Effector CD4-positive, alpha-beta T cell (primary cell): ENCODE measurements at regions not wholly inside any gene's neighbourhood (a gene's known extent, or its start where the extent isn't known, plus 50 kb on each side); places are given as distances from the start of the nearest gene placed in this dataset.
"Not testable (repeated sequence)": the region's sequence is repeated elsewhere in the genome, so short reads cannot be mapped to it uniquely, and the experiment has no call there.

Experiments used
- DNase-seq: peaks from one replicate; pipeline ENCODE4 v3.0.0-alpha.2; 2020

DNA sequence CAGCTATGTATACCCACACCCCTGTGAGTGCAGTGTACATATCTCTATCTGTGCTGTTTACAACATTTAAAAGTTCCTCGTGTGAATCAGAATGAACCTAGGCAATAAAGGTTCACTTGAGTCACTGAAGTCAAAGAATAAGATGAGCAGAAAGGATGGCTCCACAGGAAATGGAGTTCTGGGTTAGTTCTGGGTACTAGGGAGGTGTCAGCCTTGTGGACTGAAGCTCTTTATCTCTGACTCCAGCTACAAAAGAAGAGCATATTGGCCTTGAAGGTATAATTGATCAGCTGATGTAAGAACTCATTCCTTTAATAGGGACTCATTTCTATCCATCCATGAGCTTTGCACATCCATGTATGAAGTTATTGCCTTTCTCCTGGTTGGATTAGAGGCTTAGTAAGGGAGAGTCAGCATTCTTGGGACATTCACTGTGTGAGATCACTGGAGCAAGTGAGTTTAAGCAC, 73.9 kb upstream of the BACH2 start:
- DNase-seq = no peak

DNA sequence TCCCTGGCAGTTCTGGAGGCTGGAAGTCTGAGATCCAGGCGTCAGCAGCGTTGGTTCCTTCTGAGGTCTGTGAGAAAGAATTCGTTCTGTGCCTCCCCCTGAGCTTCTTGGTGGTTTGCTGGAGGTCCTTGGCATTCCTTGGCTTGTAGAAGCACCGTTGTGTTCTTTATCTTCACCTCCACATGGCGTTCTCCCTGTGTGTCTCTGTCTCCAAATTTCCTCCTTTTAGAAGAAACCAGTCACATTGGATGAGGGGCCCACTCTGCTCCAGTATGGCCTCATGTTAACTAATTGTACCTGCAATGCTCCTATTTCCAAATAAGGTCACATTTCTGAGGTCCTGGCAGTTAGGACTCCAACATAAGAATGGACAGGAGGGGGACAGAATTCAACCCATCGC, 73.0 kb upstream of the BACH2 start:
- DNase-seq = no peak

DNA sequence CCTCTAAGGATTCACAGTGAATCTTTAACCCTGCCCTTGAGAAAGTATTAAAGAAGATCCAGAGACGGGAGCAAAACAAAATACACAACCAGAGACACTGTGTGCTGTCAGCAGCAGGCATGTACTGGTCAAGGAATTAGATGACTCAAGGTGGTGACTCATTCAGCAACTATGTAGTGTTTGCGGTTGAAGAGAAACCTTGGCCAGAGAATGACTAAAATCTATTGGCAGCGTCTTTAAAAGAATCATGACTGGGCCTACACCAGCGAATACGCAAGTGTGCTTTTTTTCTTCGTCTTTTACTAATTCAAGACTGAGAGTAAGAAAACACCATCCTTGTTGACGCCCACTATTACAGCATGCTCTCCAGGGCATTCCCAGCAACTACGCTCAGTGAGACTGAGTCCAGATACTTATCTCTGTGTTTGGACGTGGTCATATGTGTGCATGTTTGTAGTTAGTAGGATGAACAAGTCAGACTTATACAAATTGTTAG, 72.4 kb upstream of the BACH2 start:
- no peak for DNase-seq

DNA sequence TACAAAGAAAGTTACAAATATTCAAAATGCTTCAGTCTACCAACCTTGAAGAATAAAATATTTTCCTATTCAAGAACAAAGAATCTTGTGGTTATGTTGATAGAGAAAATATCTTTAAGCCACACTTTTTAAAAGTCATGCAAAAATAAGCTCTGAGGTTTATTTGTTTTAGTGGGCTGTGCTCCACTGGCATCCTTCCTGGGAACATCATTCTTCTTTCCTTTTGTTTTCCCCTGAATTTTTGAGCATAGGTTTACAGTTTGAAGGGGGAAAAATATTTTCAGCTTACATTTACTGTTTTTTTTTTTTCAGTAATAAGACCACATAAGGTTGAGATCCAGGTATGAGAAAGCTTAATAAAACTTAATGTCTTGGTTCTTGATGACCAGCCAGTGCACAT, 72.0 kb upstream of the BACH2 start:
- no peak for DNase-seq

DNA sequence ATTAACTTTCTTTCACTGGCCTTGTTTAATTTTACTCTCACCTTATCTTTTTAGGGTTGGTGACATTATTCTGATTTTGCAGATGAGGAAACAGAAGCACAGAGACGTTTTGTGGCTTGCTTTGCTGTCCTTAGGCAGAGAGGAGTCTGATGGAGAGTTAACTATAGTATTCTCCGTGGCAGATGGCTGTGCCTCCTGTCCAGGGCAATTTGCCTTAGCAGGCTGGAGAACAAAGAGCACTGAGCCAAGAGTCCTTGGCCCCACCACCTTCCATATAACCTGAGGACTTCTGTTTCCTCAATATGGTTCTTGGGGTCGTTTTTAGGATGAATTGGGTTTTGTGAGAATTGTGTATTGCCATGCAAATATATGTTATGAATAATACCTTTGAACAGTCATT, 71.4 kb upstream of the BACH2 start:
- DNase-seq = no peak

GRCh38 chr6:90365565-90366219, 69.0 kb upstream of the BACH2 start:
- DNase-seq = no peak

DNA sequence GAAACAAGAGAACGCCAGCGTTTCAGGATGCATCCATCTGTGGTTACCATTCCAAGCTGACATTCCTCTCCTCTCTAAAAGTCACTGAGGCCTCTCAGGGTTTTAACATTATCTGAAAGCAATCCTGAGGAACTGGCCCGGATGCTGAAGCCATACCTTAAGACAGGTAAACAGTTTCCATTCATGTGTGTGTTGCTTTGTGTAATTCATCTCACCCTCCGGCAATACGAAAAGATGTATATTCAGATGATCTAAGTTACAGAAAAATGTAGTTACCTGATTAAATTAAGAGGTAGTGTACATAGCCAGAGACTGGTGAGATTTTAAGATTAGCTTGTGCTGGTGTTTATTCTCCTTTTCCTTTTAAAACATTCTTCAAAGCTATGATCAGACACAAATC, 68.4 kb upstream of the BACH2 start:
- DNase-seq = no peak

- no peak for DNase-seq
These were observed 67.6 kb upstream of the BACH2 start for GRCh38 chr6:90364286-90364685.

- no peak for DNase-seq
These were observed 65.7 kb upstream of the BACH2 start for GRCh38 chr6:90362318-90362717.

DNA sequence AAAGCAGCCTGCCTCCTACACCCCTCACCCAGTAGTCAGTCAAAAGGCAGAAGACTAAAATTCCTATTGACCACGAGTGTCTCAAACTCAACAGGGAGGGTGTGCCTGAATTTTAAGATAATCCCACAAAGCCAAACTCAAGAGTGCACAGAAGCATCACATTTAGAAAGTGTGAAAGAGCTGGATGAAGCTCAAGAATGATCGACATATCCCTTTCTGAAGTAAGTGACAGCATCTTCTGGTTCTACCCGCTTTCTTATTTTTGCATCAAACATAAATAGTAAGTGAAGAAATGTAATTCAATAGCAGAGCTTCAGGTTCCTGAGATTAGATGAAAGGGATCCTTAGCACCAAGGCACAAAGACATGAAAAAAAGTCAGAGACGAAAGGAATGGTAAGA, 64.5 kb upstream of the BACH2 start:
- no peak for DNase-seq

GRCh38 chr6:90358036-90358770, 61.6 kb upstream of the BACH2 start:
- not testable (repeated sequence) for DNase-seq

- DNase-seq = no peak
These were observed 59.4 kb upstream of the BACH2 start for GRCh38 chr6:90356012-90356421.

GRCh38 chr6:90354961-90355360, 58.3 kb upstream of the BACH2 start:
- DNase-seq = no peak

DNA sequence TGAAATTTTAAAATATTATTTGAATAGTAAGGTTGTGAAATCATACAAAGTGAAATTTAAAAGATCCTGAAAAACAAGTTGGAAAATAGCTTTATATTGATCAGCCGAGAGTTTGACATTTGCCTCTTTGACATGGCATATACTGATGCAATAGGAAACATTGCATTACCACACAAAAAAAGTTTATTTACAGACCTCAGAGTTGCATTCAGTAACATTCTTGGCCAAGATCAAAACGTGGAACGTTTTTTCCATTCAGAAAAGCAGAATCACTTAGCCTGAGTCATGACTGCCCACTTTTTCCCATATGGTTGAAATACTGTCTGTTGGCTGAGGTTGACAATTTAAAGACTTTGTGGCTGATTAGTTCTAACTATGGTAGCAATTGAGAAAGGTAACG, 55.1 kb upstream of the BACH2 start:
- no peak for DNase-seq

- DNase-seq = no peak
These were observed 54.3 kb upstream of the BACH2 start for GRCh38 chr6:90350689-90351554.

- DNase-seq = no peak
These were observed 50.8 kb upstream of the BACH2 start for GRCh38 chr6:90347411-90347851.

DNA sequence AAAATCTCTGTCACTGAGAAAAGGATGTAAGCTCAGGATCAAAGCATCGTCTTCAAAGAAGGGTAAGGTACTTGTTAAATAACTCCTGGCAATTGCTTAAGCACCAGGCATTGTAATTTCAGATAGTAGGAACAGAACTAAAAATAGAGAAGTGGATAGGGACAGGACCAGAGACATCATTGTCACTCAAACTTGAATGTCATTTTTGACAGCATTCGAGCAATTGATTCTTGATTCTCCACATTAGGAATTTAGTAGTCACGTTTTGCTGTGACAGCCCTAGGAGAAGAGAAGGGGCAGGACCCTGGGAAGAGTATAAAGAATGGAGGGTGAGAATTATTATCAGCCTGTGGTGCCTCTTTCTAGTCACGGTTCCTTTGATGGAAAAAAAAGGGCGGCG, 50.1 kb upstream of the BACH2 start:
- no peak for DNase-seq
